H1 (cell line): ENCODE measurements at regions not wholly inside any gene's neighbourhood (a gene's known extent, or its start where the extent isn't known, plus 50 kb on each side); places are given as distances from the start of the nearest gene placed in this dataset.

Experiments
- CTCF ChIA-PET: fragments of 300-600 bp; sonication (Branson Sonifier 250); formaldehyde crosslinking; loops from one replicate; lab custom pipeline; 2021; ENCODE audit not compliant: partially characterized antibody; lab: Charles Lee
- POLR2A ChIA-PET: fragments of 300-600 bp; sonication (Branson Sonifier 250); formaldehyde crosslinking; loops from one replicate; lab custom pipeline; 2021; ENCODE audit warnings: inconsistent platforms; ENCODE audit not compliant: partially characterized antibody; lab: Charles Lee
- DNase-seq, 2 experiments: peaks; one replicate each; pipeline versions ENCODE4 v3.0.0 to v3.0.0-alpha.2; 2010 to 2022; ENCODE audit warnings: low spot score in 2 of 2, low read depth in 1 of 2, mixed read lengths in 1 of 2
- FAIRE-seq: peaks from 2 replicates; lab custom pipeline; 2011; peaks lifted over from hg19 to GRCh38; lab: Jason Lieb, UNC
- H2AFZ ChIP-seq: 2 replicates; pipeline ENCODE4 v1.8.1; 2012; ENCODE audit warnings: low read length, inconsistent platforms
- H2AK5ac ChIP-seq: 2 replicates; pipeline ENCODE4 v1.6.1; 2013; ENCODE audit warnings: low read depth, low read length
- H2BK120ac ChIP-seq: replicated peaks from 2 replicates; pipeline ENCODE3; 2013; ENCODE audit warnings: low read depth, low read length, inconsistent platforms
- H2BK12ac ChIP-seq: 2 replicates; pipeline ENCODE4 v1.6.1; 2013; ENCODE audit warnings: low read depth, low read length
- H2BK15ac ChIP-seq: 2 replicates; pipeline ENCODE4 v1.6.1; 2013; ENCODE audit warnings: low read length
- H2BK20ac ChIP-seq: 2 replicates; pipeline ENCODE4 v1.6.1; 2013; ENCODE audit warnings: low read length
- H2BK5ac ChIP-seq: 2 replicates; pipeline ENCODE4 v1.6.1; 2013; ENCODE audit warnings: low read depth, low read length
- H3K14ac ChIP-seq: 2 replicates; pipeline ENCODE4 v1.6.1; 2013; ENCODE audit warnings: inconsistent platforms; ENCODE audit not compliant: insufficient read length
- H3K18ac ChIP-seq: 2 replicates; pipeline ENCODE4 v1.6.1; 2013; ENCODE audit warnings: low read length; ENCODE audit errors: extremely low read depth
- H3K23ac ChIP-seq: 2 replicates; pipeline ENCODE4 v1.6.1; 2013; ENCODE audit warnings: inconsistent platforms; ENCODE audit not compliant: insufficient read length
- H3K23me2 ChIP-seq: 2 replicates; pipeline ENCODE4 v1.6.1; 2013; ENCODE audit warnings: low read depth, low read length
- H3K27ac ChIP-seq: 2 replicates; pipeline ENCODE4 v1.6.1; 2011; ENCODE audit warnings: low read depth, low read length, inconsistent platforms
- H3K27me3 ChIP-seq, 4 experiments: replicated peaks in 1 of 4; 1 replicate in 1 of 4; 2 replicates in 3 of 4; pipeline versions ENCODE4 v1.6.1 to v1.8.1; 2011 to 2013; ENCODE audit warnings: low read length in 3 of 4, mild to moderate bottlenecking in 3 of 4, inconsistent platforms in 2 of 4, mixed read lengths in 2 of 4, moderate library complexity in 1 of 4; ENCODE audit not compliant: control insufficient read depth in 3 of 4, insufficient read depth in 3 of 4; ENCODE audit errors: extremely low read depth in 1 of 4
- H3K36me3 ChIP-seq, 4 experiments: 2 replicates each; pipeline versions ENCODE4 v1.6.1 to v1.8.1; 2011 to 2013; ENCODE audit warnings: mild to moderate bottlenecking in 4 of 4, low read length in 3 of 4, moderate library complexity in 2 of 4, control low read depth in 1 of 4, inconsistent platforms in 1 of 4; ENCODE audit not compliant: insufficient read depth in 4 of 4, control insufficient read depth in 2 of 4
- H3K4ac ChIP-seq: replicated peaks from 2 replicates; pipeline ENCODE3; 2013; ENCODE audit warnings: low read length, low read depth, mixed read lengths, inconsistent platforms; ENCODE audit not compliant: insufficient read length
- H3K4me1 ChIP-seq, 4 experiments: replicated peaks in 1 of 4; 1 replicate in 1 of 4; 2 replicates in 3 of 4; pipeline versions ENCODE4 v1.6.1 to v1.8.1; 2011 to 2013; ENCODE audit warnings: low read length in 3 of 4, inconsistent platforms in 2 of 4, mixed read lengths in 1 of 4; ENCODE audit not compliant: insufficient read depth in 4 of 4, control insufficient read depth in 3 of 4
- H3K4me2 ChIP-seq, 2 experiments: 2 replicates each; pipeline versions ENCODE4 v1.6.1 to v1.8.1; 2011 to 2013; ENCODE audit warnings: low read depth in 2 of 2, low read length in 2 of 2, control low read depth in 1 of 2, inconsistent platforms in 1 of 2, mild to moderate bottlenecking in 1 of 2; ENCODE audit not compliant: insufficient read depth in 1 of 2
- H3K4me3 ChIP-seq, 4 experiments: fragments of 200-600, 300-600 bp in 1 of 4; sonication (generic), shearing (Covaris generic), sonication (Bioruptor Twin) in 1 of 4; 2 replicates each; pipeline versions ENCODE4 v1.5.1 to v1.8.1; 2011 to 2016; ENCODE audit warnings: low read length in 4 of 4, low read depth in 3 of 4, control low read depth in 2 of 4, inconsistent platforms in 2 of 4, mild to moderate bottlenecking in 2 of 4, mixed read lengths in 1 of 4, moderate library complexity in 1 of 4; ENCODE audit not compliant: insufficient read depth in 2 of 4; ENCODE audit errors: extremely low read depth in 1 of 4
- H3K56ac ChIP-seq: replicated peaks from 2 replicates; pipeline ENCODE3; 2013; ENCODE audit warnings: low read depth, mild to moderate bottlenecking, mixed read lengths, low read length, inconsistent platforms; ENCODE audit not compliant: insufficient read length
- H3K79me1 ChIP-seq: 2 replicates; pipeline ENCODE4 v1.6.1; 2013; ENCODE audit warnings: low read depth, low read length, control low read depth
- H3K79me2 ChIP-seq, 2 experiments: 2 replicates each; pipeline versions ENCODE4 v1.6.1 to v1.8.1; 2012 to 2013; ENCODE audit warnings: low read length in 2 of 2, mild to moderate bottlenecking in 2 of 2, inconsistent platforms in 1 of 2; ENCODE audit not compliant: insufficient read depth in 2 of 2, control insufficient read depth in 1 of 2
- H3K9ac ChIP-seq, 4 experiments: replicated peaks in 1 of 4; 1 replicate in 1 of 4; 2 replicates in 3 of 4; pipeline versions ENCODE4 v1.6.1 to v1.8.1; 2011 to 2013; ENCODE audit warnings: low read depth in 3 of 4, low read length in 3 of 4, control low read depth in 2 of 4, mild to moderate bottlenecking in 2 of 4, moderate library complexity in 2 of 4, inconsistent platforms in 1 of 4; ENCODE audit errors: extremely low read depth in 1 of 4
- H3K9me3 ChIP-seq, 2 experiments: 2 replicates each; pipeline versions ENCODE4 v1.6.1 to v1.8.1; 2012 to 2013; ENCODE audit warnings: mild to moderate bottlenecking in 2 of 2, moderate library complexity in 2 of 2, control low read depth in 1 of 2, inconsistent platforms in 1 of 2, low read depth in 1 of 2, low read length in 1 of 2, mixed read lengths in 1 of 2; ENCODE audit not compliant: insufficient read depth in 2 of 2
- H4K20me1 ChIP-seq, 2 experiments: replicated peaks in 1 of 2; 2 replicates each; pipeline versions ENCODE3 to v1.8.1; 2011 to 2013; ENCODE audit warnings: inconsistent platforms in 2 of 2, low read length in 2 of 2, mild to moderate bottlenecking in 1 of 2; ENCODE audit not compliant: insufficient read depth in 2 of 2, control insufficient read depth in 1 of 2
- H4K5ac ChIP-seq: 2 replicates; pipeline ENCODE4 v1.6.1; 2013; ENCODE audit warnings: low read length, low read depth, mixed read lengths, inconsistent platforms; ENCODE audit not compliant: insufficient read length
- H4K8ac ChIP-seq: 2 replicates; pipeline ENCODE4 v1.8.0; 2013; ENCODE audit warnings: mild to moderate bottlenecking, moderate library complexity, low read length, inconsistent platforms; ENCODE audit not compliant: insufficient read depth; ENCODE audit errors: extremely low read depth
- H4K91ac ChIP-seq: replicated peaks from 2 replicates; pipeline ENCODE3; 2013; ENCODE audit warnings: low read length, mixed read lengths, inconsistent platforms; ENCODE audit not compliant: insufficient read length
- POLR2AphosphoS5 ChIP-seq: IDR thresholded peaks from 2 replicates; pipeline ENCODE4 v1.6.1; 2011; ENCODE audit warnings: low read depth, low read length
- SAP30 ChIP-seq: fragments of 300-600 bp; sonication (generic); IDR thresholded peaks from 2 replicates; pipeline ENCODE4 v1.7.1; 2012; ENCODE audit warnings: low read length, moderate library complexity, mild to moderate bottlenecking, inconsistent platforms; ENCODE audit not compliant: insufficient read depth, insufficient replicate concordance
- SIN3A ChIP-seq, 2 experiments: IDR thresholded peaks in 1 of 2; conservative IDR thresholded peaks in 1 of 2; 2 replicates each; pipeline ENCODE4 v1.6.1; 2011 to 2012; ENCODE audit warnings: low read length in 2 of 2, improper control_type of control experiment in 1 of 2, low read depth in 1 of 2, mild to moderate bottlenecking in 1 of 2
- WGBS, 2 experiments: shearing (Covaris generic) in 1 of 2; methylation state at CpG; one replicate each; pipeline versions ENCODE4 v1.1.6 to v1.1.7; 2013 to 2015; ENCODE audit warnings: low lambda C conversion rate in 2 of 2, mixed read lengths in 2 of 2, inconsistent platforms in 1 of 2, low coverage in 1 of 2, missing lambda C conversion rate in 1 of 2; ENCODE audit not compliant: insufficient replicate concordance in 2 of 2, insufficient coverage in 1 of 2, insufficient read length in 1 of 2; ENCODE audit errors: extremely low coverage in 1 of 2, missing lambda C conversion rate in 1 of 2; 5-methylcytosine and 5-hydroxymethylcytosine counted together
- TF ChIP-seq, protein P1 (sequence below): IDR thresholded peaks from 2 replicates; pipeline ENCODE4 v1.6.1; 2011; ENCODE audit warnings: low read length, improper control_type of control experiment

DNA sequence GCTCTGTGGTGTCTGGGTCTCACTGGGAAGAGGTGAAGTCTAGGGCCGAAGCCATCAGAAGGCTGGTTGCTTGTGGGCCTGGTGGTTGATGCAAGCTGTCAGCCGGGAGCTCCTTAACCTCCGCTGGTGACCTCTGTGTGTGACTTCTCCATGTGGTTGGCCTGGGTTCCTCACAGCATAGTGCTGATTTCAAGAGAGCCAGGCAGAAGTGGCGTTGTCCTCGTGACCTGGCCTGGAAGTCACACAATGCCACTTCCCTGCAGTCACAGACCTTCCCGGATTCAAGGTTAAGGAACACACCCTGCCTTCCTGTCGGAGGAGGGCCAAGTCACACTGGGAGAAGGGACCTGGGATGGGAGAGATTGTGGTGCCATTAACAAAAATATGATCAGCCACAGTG, 303.7 kb upstream of the HS6ST1 start:
- 96% methylated on average over 7 of the region's 7 CpGs; no CpG with 5 or more reads in 1 of the 2 experiments for WGBS, 2 experiments
- Histone ChIP-seq H3K27me3 (no peaks in the 10 kb centered on the region), H2BK120ac (no peak overlapping the region), H4K91ac (no peak overlapping the region), H3K4me2 (no peak overlapping the region), H3K4me3 (no peak overlapping the region), H2BK5ac (no peak overlapping the region), H3K9me3 (peaks cover 8% of the 10 kb centered on the region in 2 experiments; a peak in 3 of 4 replicates), H4K20me1 (no peaks in the 10 kb centered on the region), H3K79me2 (no peaks in the 10 kb centered on the region), H3K79me1 (no peaks in the 10 kb centered on the region; the same call in 1 of the 2 replicates), H3K18ac (no peak overlapping the region), H2BK20ac (no peak overlapping the region), H2AK5ac (no peak overlapping the region), H4K8ac (no peak overlapping the region), H3K23ac (no peak overlapping the region), H3K9ac (no peak overlapping the region), H2AFZ (no peak overlapping the region), H2BK12ac (no peak overlapping the region), H3K4ac (no peak overlapping the region), H3K23me2 (no peaks in the 10 kb centered on the region), H2BK15ac (no peak overlapping the region), H3K36me3 (no peaks in the 10 kb centered on the region), H3K27ac (no peak overlapping the region), H3K56ac (no peak overlapping the region), H4K5ac (no peak overlapping the region), H3K4me1 (peaks cover 0 to 3% (median 0%) of the 10 kb centered on the region in 4 experiments; a peak in 1 of 7 replicates), H3K14ac (no peak overlapping the region)
- TF ChIP-seq, protein P1, sequence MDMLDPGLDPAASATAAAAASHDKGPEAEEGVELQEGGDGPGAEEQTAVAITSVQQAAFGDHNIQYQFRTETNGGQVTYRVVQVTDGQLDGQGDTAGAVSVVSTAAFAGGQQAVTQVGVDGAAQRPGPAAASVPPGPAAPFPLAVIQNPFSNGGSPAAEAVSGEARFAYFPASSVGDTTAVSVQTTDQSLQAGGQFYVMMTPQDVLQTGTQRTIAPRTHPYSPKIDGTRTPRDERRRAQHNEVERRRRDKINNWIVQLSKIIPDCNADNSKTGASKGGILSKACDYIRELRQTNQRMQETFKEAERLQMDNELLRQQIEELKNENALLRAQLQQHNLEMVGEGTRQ, result no peak
- no peak for TF ChIP-seq SIN3A (conservative IDR thresholded peaks at IDR 0.05 in 1 of 2, IDR thresholded peaks at IDR 0.05 in 1 of 2; ENCODE audit: low read depth in 1 of 2, low read length in 2 of 2)
- TF ChIP-seq POLR2AphosphoS5, result no peak
- no peak for TF ChIP-seq SAP30
- ChIA-PET POLR2A (no interaction called here), CTCF (interaction anchor here (0.6 kb wide), 1 partner anchor 328 kb away, joined by 4 read pairs; no protein-coding TSS in a partner anchor)
- DNase-seq (no peak), FAIRE-seq (no peak)
